SK-N-SH treated with all-trans-retinoic acid at 6 μM for 48 hours (cell line): ENCODE measurements at regions not wholly inside any gene's neighbourhood (a gene's known extent, or its start where the extent isn't known, plus 50 kb on each side); places are given as distances from the start of the nearest gene placed in this dataset.

Experiments used
- ATAC-seq: fragments of 200-7000 bp; cut with Tn5 transposase; 3 replicates; pipeline ENCODE4 v1.9.1; 2020; ENCODE audit warnings: mild to moderate bottlenecking, moderate library complexity
- ARNTL ChIP-seq: fragments of 450-650 bp; formaldehyde crosslinking; IDR thresholded peaks from 2 replicates; pipeline ENCODE4 v1.5.0; 2020; ENCODE audit warnings: low read depth, mild to moderate bottlenecking, moderate library complexity, borderline replicate concordance
- BACH2 ChIP-seq: fragments of 250-450 bp; sonication (Bioruptor Pico); IDR thresholded peaks from 2 replicates; pipeline ENCODE4 v1.9.0; 2021; ENCODE audit warnings: mild to moderate bottlenecking, borderline replicate concordance
- CSDC2 ChIP-seq: fragments of 250-450 bp; sonication (Bioruptor Pico); IDR thresholded peaks from 2 replicates; pipeline ENCODE4 v1.5.0; 2020; ENCODE audit warnings: mild to moderate bottlenecking, moderate library complexity
- ESRRG ChIP-seq: fragments of 250-450 bp; sonication (Bioruptor Pico); IDR thresholded peaks from 2 replicates; pipeline ENCODE4 v1.6.1; 2021; ENCODE audit warnings: mild to moderate bottlenecking
- GLIS3 ChIP-seq: fragments of 250-450 bp; sonication (Bioruptor Pico); IDR thresholded peaks from 2 replicates; pipeline ENCODE4 v1.5.0; 2020; ENCODE audit warnings: mild to moderate bottlenecking, moderate library complexity
- ISL1 ChIP-seq: fragments of 250-450 bp; sonication (Bioruptor Pico); IDR thresholded peaks from 2 replicates; pipeline ENCODE4 v2.1.2; 2022; ENCODE audit warnings: mild to moderate bottlenecking, moderate library complexity
- OSR1 ChIP-seq: fragments of 250-450 bp; sonication (Bioruptor Pico); IDR thresholded peaks from 2 replicates; pipeline ENCODE4 v1.8.0; 2022; ENCODE audit warnings: moderate library complexity, mild to moderate bottlenecking, inconsistent platforms
- PATZ1 ChIP-seq: fragments of 250-450 bp; sonication (Bioruptor Pico); IDR thresholded peaks from 2 replicates; pipeline ENCODE4 v1.8.0; 2020; ENCODE audit warnings: mild to moderate bottlenecking, moderate library complexity, borderline replicate concordance
- POU6F1 ChIP-seq: fragments of 250-450 bp; sonication (Bioruptor Pico); IDR thresholded peaks from 2 replicates; pipeline ENCODE4 v1.8.0; 2021; ENCODE audit warnings: low read depth, mild to moderate bottlenecking, moderate library complexity, borderline replicate concordance
- PPARA ChIP-seq: fragments of 250-450 bp; sonication (Bioruptor Pico); IDR thresholded peaks from 2 replicates; pipeline ENCODE4 v1.5.0; 2020; ENCODE audit warnings: mild to moderate bottlenecking, borderline replicate concordance
- SNAI2 ChIP-seq: fragments of 250-450 bp; sonication (Bioruptor Pico); IDR thresholded peaks from 2 replicates; pipeline ENCODE4 v1.5.0; 2020; ENCODE audit warnings: mild to moderate bottlenecking, moderate library complexity
- TCF4 ChIP-seq: fragments of 250-450 bp; sonication (Bioruptor Pico); IDR thresholded peaks from 2 replicates; pipeline ENCODE4 v1.8.0; 2021; ENCODE audit warnings: mild to moderate bottlenecking, moderate library complexity, borderline replicate concordance
- TOX ChIP-seq: fragments of 250-450 bp; sonication (Bioruptor Pico); IDR thresholded peaks from 2 replicates; pipeline ENCODE4 v1.8.0; 2021; ENCODE audit warnings: mild to moderate bottlenecking, moderate library complexity, borderline replicate concordance
- TSHZ2 ChIP-seq: fragments of 250-450 bp; sonication (Bioruptor Pico); IDR thresholded peaks from 2 replicates; pipeline ENCODE4 v1.5.0; 2020; ENCODE audit warnings: mild to moderate bottlenecking, moderate library complexity
- ZC3H10 ChIP-seq: fragments of 250-450 bp; sonication (Bioruptor Pico); IDR thresholded peaks from 2 replicates; pipeline ENCODE4 v1.5.1; 2021; ENCODE audit warnings: mild to moderate bottlenecking, moderate library complexity
- ZFP3 ChIP-seq: fragments of 250-450 bp; sonication (Bioruptor Pico); IDR thresholded peaks from 2 replicates; pipeline ENCODE4 v1.5.0; 2020; ENCODE audit warnings: mild to moderate bottlenecking, moderate library complexity
- ZFP30 ChIP-seq: fragments of 450-650 bp; formaldehyde crosslinking; IDR thresholded peaks from 2 replicates; pipeline ENCODE4 v1.5.0; 2022; ENCODE audit warnings: mild to moderate bottlenecking, moderate library complexity
- ZNF565 ChIP-seq: fragments of 450-650 bp; formaldehyde crosslinking; conservative IDR thresholded peaks from 2 replicates; pipeline ENCODE4 v1.5.0; 2020; ENCODE audit warnings: low read depth, mild to moderate bottlenecking, moderate library complexity
- ZNF70 ChIP-seq: fragments of 450-650 bp; formaldehyde crosslinking; IDR thresholded peaks from 2 replicates; pipeline ENCODE4 v1.5.0; 2020; ENCODE audit warnings: mild to moderate bottlenecking, moderate library complexity
- ZNF8 ChIP-seq: fragments of 450-650 bp; formaldehyde crosslinking; IDR thresholded peaks from 2 replicates; pipeline ENCODE4 v1.5.0; 2020; ENCODE audit warnings: mild to moderate bottlenecking, moderate library complexity
- TF ChIP-seq, protein P1 (sequence below): fragments of 250-450 bp; sonication (Bioruptor Pico); IDR thresholded peaks from 2 replicates; pipeline ENCODE4 v1.5.1; 2021; ENCODE audit warnings: mild to moderate bottlenecking, moderate library complexity

GRCh38 chr21:32132409-32132808 lies 146.4 kb downstream of the MIS18A start:
- ATAC-seq: no peak

DNA sequence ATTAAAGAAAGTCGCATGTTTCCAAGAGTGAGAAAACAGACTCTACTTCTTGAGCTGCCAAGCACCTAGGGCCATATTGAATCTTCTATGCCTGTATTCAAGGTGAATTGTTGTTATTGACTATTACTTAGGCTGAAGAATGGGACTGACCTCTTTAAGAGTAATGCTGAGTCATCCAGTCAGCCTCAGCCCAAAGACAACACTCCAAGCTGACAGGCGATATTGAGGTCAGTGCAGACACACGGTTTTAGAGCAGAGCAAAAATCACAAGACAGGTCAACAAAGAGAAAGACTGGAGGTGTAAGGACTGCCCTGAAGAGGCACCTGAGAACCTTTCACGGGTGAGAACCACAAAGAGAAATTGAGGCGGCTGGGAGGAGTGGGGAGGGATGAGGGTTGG lies 146.9 kb downstream of the MIS18A start:
- TF ChIP-seq TSHZ2 (no peak), ZFP3 (no peak), CSDC2 (CRISPR knock-in tag) (no peak), TCF4 (CRISPR knock-in tag) (no peak), ZNF70 (CRISPR knock-in tag) (no peak), ZNF565 (no peak), PPARA (CRISPR knock-in tag) (no peak), SNAI2 (CRISPR knock-in tag) (no peak), ZNF8 (CRISPR knock-in tag) (no peak), BACH2 (no peak), GLIS3 (CRISPR knock-in tag) (no peak)
- TF ChIP-seq, protein P1, sequence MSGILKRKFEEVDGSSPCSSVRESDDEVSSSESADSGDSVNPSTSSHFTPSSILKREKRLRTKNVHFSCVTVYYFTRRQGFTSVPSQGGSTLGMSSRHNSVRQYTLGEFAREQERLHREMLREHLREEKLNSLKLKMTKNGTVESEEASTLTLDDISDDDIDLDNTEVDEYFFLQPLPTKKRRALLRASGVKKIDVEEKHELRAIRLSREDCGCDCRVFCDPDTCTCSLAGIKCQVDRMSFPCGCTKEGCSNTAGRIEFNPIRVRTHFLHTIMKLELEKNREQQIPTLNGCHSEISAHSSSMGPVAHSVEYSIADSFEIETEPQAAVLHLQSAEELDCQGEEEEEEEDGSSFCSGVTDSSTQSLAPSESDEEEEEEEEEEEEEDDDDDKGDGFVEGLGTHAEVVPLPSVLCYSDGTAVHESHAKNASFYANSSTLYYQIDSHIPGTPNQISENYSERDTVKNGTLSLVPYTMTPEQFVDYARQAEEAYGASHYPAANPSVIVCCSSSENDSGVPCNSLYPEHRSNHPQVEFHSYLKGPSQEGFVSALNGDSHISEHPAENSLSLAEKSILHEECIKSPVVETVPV (CRISPR knock-in tag): no peak
- no peak for ATAC-seq

More at GRCh38 chr21:32132409-32132808, 146.4 kb downstream of the MIS18A start:
- no peak for TF ChIP-seq ARNTL (CRISPR knock-in tag)
- no peak for TF ChIP-seq TSHZ2
- TF ChIP-seq ZC3H10 (CRISPR knock-in tag): no peak
- no peak for TF ChIP-seq SNAI2 (CRISPR knock-in tag)
- TF ChIP-seq POU6F1 (CRISPR knock-in tag): no peak
- no peak for TF ChIP-seq ZFP30 (CRISPR knock-in tag)
- no peak for TF ChIP-seq TOX
- no peak for TF ChIP-seq TCF4 (CRISPR knock-in tag)
- no peak for TF ChIP-seq GLIS3 (CRISPR knock-in tag)
- no peak for TF ChIP-seq CSDC2 (CRISPR knock-in tag)
- TF ChIP-seq PATZ1: no peak
- TF ChIP-seq ZNF565: no peak
- no peak for TF ChIP-seq ZNF70 (CRISPR knock-in tag)
- TF ChIP-seq ISL1 (CRISPR knock-in tag): no peak
- TF ChIP-seq PPARA (CRISPR knock-in tag): no peak
- TF ChIP-seq ZNF8 (CRISPR knock-in tag): no peak
- no peak for TF ChIP-seq OSR1 (CRISPR knock-in tag)
- TF ChIP-seq ESRRG (CRISPR knock-in tag): no peak
- TF ChIP-seq, all 23 proteins: peak for 0
